Ishikawa (cell line): ENCODE measurements at regions not wholly inside any gene's neighbourhood (a gene's known extent, or its start where the extent isn't known, plus 50 kb on each side); places are given as distances from the start of the nearest gene placed in this dataset.

ENCODE experiments used
- CEBPB ChIP-seq: IDR thresholded peaks from 2 replicates; pipeline ENCODE4 v1.6.1; 2012
- CREB1 ChIP-seq: IDR thresholded peaks from 2 replicates; pipeline ENCODE4 v1.6.1; 2012; ENCODE audit warnings: low read depth
- EGR1 ChIP-seq: IDR thresholded peaks from 2 replicates; pipeline ENCODE4 v1.6.1; 2012
- EP300 ChIP-seq: IDR thresholded peaks from 2 replicates; pipeline ENCODE4 v1.6.1; 2012; ENCODE audit warnings: borderline replicate concordance
- FOXM1 ChIP-seq: IDR thresholded peaks from 2 replicates; pipeline ENCODE4 v1.6.1; 2012; ENCODE audit warnings: low read depth, borderline replicate concordance
- MAX ChIP-seq: IDR thresholded peaks from 2 replicates; pipeline ENCODE4 v1.6.1; 2012
- NFIC ChIP-seq: IDR thresholded peaks from 2 replicates; pipeline ENCODE4 v1.6.1; 2012
- RAD21 ChIP-seq: IDR thresholded peaks from 2 replicates; pipeline ENCODE4 v1.6.1; 2012; ENCODE audit warnings: low read depth
- REST ChIP-seq: IDR thresholded peaks from 2 replicates; pipeline ENCODE4 v1.6.1; 2012; ENCODE audit warnings: low read depth, mild to moderate bottlenecking
- TAF1 ChIP-seq: IDR thresholded peaks from 2 replicates; pipeline ENCODE4 v1.6.1; 2012; ENCODE audit warnings: low read depth, mild to moderate bottlenecking
- TCF12 ChIP-seq: IDR thresholded peaks from 2 replicates; pipeline ENCODE4 v1.6.1; 2012; ENCODE audit warnings: low read depth
- TEAD4 ChIP-seq: IDR thresholded peaks from 2 replicates; pipeline ENCODE4 v1.6.1; 2012
- USF1 ChIP-seq: IDR thresholded peaks from 2 replicates; pipeline ENCODE4 v1.6.1; 2012
- YY1 ChIP-seq: IDR thresholded peaks from 2 replicates; pipeline ENCODE4 v1.6.1; 2012; ENCODE audit warnings: low read depth
- ZBTB7A ChIP-seq: IDR thresholded peaks from 2 replicates; pipeline ENCODE4 v1.6.1; 2012; ENCODE audit warnings: low read depth

- TF ChIP-seq REST (no peak), EGR1 (no peak), EP300 (no peak), ZBTB7A (no peak), USF1 (no peak), TAF1 (no peak), RAD21 (no peak), CREB1 (no peak), CEBPB (no peak), TCF12 (no peak), MAX (no peak), NFIC (no peak)
Measured at GRCh38 chrX:14357314-14357713, 172.0 kb upstream of the GLRA2 start.

GRCh38 chrX:14356401-14356800, 172.9 kb upstream of the GLRA2 start:
- TF ChIP-seq USF1 (no peak), MAX (no peak), EP300 (no peak), TEAD4 (no peak), NFIC (no peak), CREB1 (no peak), REST (no peak), ZBTB7A (no peak), TAF1 (no peak), CEBPB (no peak), TCF12 (no peak), YY1 (no peak), RAD21 (no peak), FOXM1 (no peak), EGR1 (no peak)

GRCh38 chrX:14355556-14355955, 173.8 kb upstream of the GLRA2 start:
- TF ChIP-seq MAX (no peak), FOXM1 (no peak), YY1 (no peak), TAF1 (no peak), EGR1 (no peak), NFIC (no peak), RAD21 (no peak), TCF12 (no peak), EP300 (no peak), TEAD4 (no peak), CREB1 (no peak), USF1 (no peak), REST (no peak), CEBPB (no peak), ZBTB7A (no peak)

GRCh38 chrX:14354521-14354920, 174.8 kb upstream of the GLRA2 start:
- TF ChIP-seq USF1, result no peak
